Pulmonary artery endothelial cell (primary cell): ENCODE measurements at regions not wholly inside any gene's neighbourhood (a gene's known extent, or its start where the extent isn't known, plus 50 kb on each side); places are given as distances from the start of the nearest gene placed in this dataset.
"Not testable (repeated sequence)": the region's sequence is repeated elsewhere in the genome, so short reads cannot be mapped to it uniquely, and the experiment has no call there.

ENCODE experiments used
- DNase-seq: peaks from one replicate; pipeline ENCODE4 v3.0.0-alpha.2; 2011; ENCODE audit warnings: low read depth, low spot score

- DNase-seq = no peak
Observed at GRCh38 chr21:25489673-25490072, 117.6 kb downstream of the MRPL39 start.

GRCh38 chr21:25487046-25487594 is 120.2 kb downstream of the MRPL39 start:
- DNase-seq = no peak

- no peak for DNase-seq
Observed at GRCh38 chr21:25485914-25486313, 121.4 kb downstream of the MRPL39 start.

- DNase-seq = no peak
Observed at GRCh38 chr21:25467896-25468295, 139.4 kb downstream of the MRPL39 start.

GRCh38 chr21:25467071-25467470 is 140.2 kb downstream of the MRPL39 start:
- not testable (repeated sequence) for DNase-seq

- DNase-seq = no peak
Observed at GRCh38 chr21:25466470-25466869, 140.8 kb downstream of the MRPL39 start.

GRCh38 chr21:25465263-25465662 is 142.0 kb downstream of the MRPL39 start:
- DNase-seq = no peak

GRCh38 chr21:25464275-25464674 is 143.0 kb downstream of the MRPL39 start:
- no peak for DNase-seq

- no peak for DNase-seq
Observed at GRCh38 chr21:25462517-25462971, 144.7 kb downstream of the MRPL39 start.

GRCh38 chr21:25461725-25462124 is 145.6 kb downstream of the MRPL39 start:
- DNase-seq = no peak

GRCh38 chr21:25459993-25460392 is 147.3 kb downstream of the MRPL39 start:
- DNase-seq = no peak

- no peak for DNase-seq
Observed at GRCh38 chr21:25459365-25459764, 147.9 kb downstream of the MRPL39 start.

- no peak for DNase-seq
Observed at GRCh38 chr21:25458484-25458883, 148.8 kb downstream of the MRPL39 start.

- DNase-seq = no peak
Observed at GRCh38 chr21:25457946-25458345, 149.3 kb downstream of the MRPL39 start.

GRCh38 chr21:25457411-25457810 is 149.9 kb downstream of the MRPL39 start:
- no peak for DNase-seq

GRCh38 chr21:25456672-25457071 is 150.6 kb downstream of the MRPL39 start:
- DNase-seq = no peak

GRCh38 chr21:25453524-25453923 is 153.8 kb downstream of the MRPL39 start:
- DNase-seq = no peak

- no peak for DNase-seq
Observed at GRCh38 chr21:25449950-25450349, 157.3 kb downstream of the MRPL39 start.

- no peak for DNase-seq
Observed at GRCh38 chr21:25441835-25442234, 165.4 kb downstream of the MRPL39 start.

- DNase-seq = not testable (repeated sequence)
Observed at GRCh38 chr21:25437465-25437864, 169.8 kb downstream of the MRPL39 start.

GRCh38 chr21:25428537-25428936 is 178.7 kb downstream of the MRPL39 start:
- no peak for DNase-seq

- DNase-seq = no peak
Observed at GRCh38 chr21:25427828-25428227, 179.5 kb downstream of the MRPL39 start.

GRCh38 chr21:25426580-25426979 is 180.7 kb downstream of the MRPL39 start:
- DNase-seq = no peak

GRCh38 chr21:25425156-25425555 is 182.1 kb downstream of the MRPL39 start:
- no peak for DNase-seq
